Amniotic epithelial cell (primary cell): ENCODE measurements at regions not wholly inside any gene's neighbourhood (a gene's known extent, or its start where the extent isn't known, plus 50 kb on each side); places are given as distances from the start of the nearest gene placed in this dataset.
A peak's percentile ranks its signal among the peaks of the same experiment; 100 is the strongest.

ENCODE experiments used
- DNase-seq: peaks from one replicate; pipeline ENCODE4 v3.0.0-alpha.2; 2010; ENCODE audit warnings: low read depth

DNA sequence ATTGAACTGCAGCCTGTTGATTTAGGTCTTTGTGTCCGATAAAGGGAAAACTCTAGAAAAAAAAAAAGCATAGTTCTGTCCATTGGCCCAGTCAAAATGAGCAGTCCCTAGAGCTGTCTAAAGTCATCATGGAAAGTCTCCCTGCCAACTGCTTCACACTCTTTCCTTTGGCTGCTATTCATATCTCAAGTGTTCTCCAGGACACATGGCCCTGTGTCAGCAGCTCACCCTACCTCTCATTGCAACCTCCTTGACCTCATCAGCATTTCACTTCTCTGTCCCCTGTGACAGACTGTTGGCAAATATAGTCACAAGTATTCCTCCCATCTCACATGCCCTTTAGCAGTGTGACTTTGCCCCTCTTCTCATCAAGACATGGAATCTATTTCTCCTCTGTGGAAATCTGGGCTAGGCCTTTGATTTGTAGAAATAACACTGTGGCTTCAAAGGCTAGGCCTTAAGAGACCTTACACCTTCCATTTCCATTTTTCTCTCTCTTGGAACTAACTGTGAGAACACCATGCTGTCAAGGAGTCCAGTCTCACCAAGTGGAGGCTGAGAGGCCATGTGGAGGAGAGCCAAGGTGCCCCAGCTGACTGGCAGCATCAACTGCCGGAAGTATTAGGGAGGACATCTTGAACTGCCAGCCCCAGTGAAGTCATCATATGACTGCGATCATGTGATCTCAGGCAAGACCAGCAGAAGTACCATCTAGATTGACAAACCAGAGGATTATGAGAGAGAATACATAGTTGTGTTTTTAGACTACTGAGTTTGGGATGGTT is 149.4 kb upstream of the TARS1 start:
- DNase-seq = no peak

DNA sequence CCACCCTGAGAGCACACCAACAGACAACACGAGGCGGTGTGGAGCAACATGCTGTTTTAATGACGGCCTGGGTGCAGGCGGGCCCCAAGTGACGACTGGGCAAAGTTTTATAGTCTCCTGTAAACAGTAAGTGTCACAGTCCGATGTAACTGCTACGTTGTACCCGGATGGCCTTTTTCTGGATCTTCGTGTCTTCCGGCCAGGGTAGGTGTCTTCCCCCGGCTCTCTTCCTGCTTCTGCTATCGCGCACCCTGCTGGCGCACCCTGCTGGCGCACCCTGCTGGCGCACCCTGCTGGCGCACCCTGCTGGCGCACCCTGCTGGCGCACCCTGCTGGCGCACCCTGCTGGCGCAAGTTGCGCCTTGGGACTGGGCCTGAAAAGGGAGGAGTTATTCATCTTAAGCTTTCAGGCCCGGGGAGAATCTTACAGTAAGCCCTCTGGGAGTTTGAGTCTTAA is 143.0 kb upstream of the TARS1 start:
- DNase-seq = no peak

DNA sequence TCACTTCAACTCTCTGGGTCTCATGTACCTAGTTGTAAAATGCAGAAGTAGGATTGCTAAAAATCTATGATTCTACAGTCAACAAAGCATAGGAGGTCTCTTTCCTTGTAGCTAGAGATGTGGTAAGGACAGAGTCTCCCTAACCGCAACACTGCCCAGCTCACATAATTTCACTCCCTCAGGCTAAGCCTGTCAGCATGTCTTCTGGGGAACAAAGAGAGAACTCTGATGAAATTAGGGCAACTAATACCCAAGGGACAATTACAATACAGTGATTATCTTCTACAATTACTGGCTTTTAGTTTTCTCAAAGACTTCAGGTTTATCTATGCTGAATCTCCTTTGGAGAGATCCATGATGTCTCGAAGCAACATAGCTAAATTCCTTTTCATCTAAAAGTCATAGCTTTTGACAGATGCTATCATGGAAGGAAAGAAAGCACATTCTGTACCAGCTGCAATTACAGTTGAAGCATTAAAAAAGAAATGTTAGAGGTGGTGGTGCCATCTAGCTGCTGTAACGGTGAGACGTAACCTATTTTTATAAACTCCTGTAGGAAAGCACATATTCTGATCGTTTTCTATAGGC is 141.1 kb upstream of the TARS1 start:
- peak; percentile 92 for DNase-seq

DNA sequence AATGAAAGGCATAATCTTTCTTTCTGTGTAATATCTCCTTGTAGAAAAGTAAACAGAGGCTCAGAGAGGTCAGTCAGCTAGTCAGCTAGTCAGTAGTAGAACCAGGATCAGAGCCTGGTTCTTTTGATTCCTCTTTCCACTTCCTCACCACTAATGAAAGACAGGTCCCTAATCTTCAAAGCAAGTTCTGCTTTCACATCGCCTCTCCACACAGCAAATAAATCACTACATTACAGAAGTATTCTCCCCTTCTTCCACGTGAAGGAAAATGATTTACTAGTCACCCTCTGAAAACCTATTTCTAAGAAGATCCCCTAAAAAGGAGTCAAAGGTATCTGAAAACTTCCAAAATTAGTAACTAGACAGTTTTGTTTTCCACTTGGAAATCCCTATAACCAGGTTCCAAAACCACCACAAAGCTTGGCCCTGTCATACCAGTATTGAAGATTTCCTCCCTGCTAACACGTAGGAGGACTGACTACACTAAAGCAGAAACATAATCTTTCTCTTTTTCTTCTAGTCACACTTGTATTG is 140.5 kb upstream of the TARS1 start:
- DNase-seq = peak; percentile 34

DNA sequence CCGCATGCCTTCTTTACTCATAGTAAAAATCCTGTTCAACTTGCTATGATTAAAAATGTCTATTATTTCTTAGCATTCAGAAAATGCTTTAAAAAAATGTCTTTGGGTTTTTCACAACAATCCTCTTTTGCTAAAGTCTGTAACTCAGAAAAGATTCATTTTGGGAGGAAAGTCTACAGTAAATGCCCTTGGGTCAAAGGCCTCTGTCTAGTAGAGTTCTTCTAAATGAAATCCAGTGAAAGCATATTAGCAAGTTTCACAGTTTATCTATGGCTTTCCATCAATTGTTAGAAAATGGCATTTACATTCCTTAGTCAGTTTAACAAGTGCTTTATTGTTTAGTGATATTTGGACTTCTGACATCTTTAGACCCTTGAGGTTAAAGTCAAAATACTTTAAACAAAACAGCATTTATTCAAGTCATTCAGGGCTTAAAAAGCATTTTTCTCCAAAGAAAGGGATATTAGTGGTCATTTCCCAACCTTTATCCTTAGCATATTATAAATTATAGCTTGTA is 137.1 kb upstream of the TARS1 start:
- DNase-seq = no peak

DNA sequence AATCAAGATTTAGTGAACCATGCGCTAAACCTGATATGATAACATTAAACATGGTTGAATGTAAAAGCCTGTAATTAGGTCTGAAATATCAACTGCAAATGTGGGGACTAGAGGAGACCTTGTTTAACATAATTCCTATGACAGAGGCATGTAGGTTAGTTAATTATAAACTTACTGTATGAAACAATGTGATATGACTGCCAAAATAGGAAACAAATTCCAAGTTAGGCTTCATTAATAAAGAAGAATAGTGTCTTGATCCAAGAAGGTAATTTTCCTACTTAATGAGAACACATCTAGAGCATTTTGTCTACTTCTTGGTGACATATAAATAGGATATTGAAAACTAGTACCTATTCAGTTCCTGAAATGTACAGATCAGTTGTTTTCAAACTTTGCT is 136.2 kb upstream of the TARS1 start:
- no peak for DNase-seq

DNA sequence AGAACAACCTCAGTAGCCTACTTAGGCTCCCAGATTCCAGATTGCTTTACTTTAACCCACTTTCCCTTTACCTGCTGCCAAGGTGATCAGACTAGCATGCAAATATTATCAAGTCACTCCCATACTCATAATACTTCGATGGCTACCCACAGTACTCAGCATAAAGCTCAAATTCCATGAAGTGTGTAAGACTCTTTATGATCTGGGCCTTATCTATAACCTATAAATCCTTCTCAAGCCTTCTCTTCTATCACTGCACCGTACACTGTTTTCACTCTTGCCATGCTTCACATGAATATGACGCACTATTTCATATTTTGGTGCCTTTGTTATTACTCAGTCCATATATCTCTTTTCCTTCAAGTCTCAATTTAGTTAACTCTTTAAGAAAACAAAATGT is 135.2 kb upstream of the TARS1 start:
- no peak for DNase-seq

DNA sequence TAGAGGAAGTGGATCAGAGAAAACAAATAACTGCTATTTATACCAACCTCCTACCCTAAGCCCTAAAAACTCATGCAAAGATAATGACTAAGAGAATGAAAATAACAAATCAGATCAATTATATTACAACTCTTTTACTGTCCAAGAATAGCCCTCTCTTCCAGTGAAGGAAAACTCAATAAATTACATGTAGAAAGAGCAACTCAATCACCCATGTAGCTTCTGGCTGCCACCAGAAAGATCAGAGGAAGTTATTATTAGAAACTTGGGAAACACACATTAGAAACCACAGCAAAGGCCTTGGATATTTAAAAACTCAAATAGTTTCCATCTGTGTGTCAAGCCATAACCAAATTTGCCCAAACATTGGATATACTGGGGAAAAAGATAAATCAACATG is 134.0 kb upstream of the TARS1 start:
- DNase-seq = peak; percentile 31

DNA sequence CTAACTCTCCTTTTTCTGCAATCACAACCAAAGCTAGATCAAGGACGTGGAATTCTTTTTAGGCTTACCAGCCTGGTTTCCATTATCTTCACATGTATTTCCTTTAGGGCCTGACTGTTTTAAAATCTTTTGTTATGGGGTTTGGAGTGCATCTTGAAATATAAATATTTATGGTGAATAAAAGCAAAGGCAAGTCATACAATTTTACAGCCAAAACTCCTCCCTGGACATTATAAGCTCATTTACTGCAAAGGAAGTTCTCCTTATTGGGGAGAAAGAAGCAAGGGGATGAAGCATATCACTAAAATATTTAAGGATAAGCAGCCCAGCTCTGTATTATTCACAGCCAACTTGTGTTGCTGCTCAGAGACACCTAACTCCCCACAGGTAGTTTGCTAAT is 132.2 kb upstream of the TARS1 start:
- DNase-seq = no peak

DNA sequence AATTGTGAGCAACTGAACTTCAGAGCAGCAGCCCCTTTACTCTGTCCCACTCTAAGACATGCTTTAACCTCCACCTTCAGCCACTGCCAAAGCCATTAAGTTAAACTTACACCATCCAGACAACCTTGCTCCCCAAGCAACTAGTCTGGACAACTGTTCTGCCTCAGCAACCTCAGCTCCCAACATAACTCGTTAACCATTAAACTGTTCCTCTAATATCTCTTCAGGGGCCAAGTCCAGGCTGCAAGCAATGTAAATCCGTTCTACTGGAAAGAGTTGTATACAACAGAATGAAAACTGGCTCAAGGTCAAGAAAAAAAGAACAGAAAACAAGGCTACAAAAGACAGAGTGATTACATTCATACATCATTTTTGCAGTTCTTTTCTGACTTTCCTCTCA is 131.7 kb upstream of the TARS1 start:
- DNase-seq = peak; percentile 38

DNA sequence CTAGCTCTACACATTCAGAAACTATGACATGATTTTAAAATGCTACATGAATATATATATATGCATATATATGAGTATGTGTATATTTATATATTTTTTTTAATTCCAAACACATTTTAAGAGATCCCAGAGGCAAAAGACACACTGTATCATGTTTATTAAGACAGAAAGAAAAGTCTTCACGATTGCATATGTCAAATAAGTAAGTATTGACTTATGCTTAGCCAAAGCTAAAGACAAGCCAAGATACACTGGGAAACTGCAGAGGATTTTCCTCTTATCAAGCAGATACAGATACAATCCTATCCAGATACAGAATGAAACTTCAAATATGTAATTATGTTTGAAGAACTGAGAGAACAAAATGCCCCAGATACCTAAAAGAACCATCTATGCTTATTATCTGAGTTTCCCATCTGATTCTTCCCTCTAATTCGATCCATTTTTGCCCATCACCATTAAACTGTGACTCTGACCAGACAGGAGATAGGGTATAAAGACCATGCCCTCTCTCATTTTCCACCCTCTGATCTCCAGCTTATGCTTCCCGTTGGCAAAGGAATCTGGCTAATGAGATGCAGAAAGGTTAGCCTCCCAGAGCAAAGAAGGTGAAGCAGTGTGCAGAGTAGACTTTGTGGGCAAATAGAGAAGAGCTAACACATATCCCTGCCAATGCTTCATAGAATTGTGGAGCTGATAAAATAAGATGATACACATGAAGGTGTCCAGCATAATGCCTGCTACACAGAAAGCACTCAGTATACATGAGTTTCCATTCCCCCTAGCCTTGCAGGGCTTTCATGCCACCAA is 131.0 kb upstream of the TARS1 start:
- DNase-seq = peak; percentile 17

DNA sequence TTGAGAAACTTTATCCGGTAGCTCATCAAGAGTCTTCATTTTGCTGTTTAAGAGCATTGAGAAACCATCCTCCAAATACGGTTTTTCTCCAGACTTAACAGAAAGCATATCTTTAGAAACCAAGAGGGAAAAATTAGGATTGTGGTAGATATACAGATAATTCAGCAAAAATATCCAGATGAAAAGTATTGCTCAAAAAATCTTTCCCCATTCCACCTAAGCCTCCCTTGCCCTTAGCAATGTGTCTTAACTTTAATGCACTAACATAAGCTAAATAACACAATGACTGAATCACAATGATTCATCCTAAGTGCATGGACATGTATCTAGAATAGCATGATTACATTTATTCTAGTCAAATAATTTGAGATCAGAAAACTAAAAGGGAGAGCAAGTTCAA is 130.3 kb upstream of the TARS1 start:
- peak; percentile 98 for DNase-seq

DNA sequence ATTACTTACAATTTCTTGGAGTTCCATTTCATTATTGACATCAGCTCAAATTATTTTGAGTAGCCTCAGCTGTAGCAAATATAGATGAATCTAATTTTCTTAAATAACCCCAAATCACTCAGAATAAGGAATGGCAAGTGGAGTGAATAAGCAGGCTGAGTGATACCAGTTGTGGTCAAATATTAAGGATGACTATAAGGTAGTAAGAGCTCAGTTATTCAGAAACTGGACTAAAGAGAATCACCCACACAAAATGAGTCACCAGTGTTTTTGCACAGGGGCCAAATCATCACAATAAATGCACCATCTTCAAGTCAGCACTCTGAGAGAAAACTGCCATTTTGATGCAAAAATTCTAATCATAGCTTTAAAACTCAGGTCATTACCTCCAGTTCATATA is 128.9 kb upstream of the TARS1 start:
- DNase-seq = peak; percentile 98

DNA sequence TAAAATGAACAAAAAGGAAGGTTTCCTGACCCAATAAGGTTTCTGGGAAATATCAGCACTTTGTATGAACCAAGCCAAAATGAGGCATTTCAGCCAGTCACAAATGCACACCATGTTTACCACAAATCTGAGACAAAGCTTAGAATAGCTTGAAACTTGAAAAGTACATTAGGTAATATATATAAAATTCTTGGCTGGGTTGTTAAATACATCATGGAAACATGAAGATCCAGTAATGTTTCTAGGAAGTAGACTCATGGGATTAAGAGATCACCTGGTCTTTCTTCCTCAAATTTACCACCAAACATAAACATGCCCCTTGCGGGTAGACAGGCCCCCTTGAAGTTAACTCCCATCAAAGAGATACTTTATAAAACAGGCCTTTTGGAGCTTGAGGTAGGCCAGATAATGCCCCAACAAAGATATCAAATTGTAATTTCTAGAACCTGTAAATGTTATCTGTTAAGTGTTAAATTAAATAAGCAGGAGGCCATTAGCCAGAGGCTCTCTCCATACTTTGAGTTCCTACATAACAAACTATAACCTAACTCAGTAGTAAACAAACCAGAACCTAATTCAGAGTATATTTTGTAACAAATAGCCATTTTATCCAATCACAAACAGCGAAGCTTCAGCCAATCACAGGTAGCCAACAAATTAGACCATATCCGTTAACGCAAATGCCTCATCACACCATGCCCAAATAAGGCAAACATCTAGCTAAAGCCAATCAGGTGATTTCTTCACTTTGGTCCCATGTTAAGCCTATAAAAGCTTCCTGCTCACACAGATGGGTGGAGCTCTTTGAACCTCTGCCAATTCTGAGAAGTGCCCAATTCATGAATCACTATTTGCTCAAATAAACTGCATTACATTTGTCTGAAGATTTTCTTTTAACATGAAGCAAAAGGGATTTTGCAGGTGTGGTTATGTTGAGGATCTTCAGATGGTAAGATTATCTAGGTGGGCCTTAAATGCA is 127.9 kb upstream of the TARS1 start:
- DNase-seq = peak; percentile 96

DNA sequence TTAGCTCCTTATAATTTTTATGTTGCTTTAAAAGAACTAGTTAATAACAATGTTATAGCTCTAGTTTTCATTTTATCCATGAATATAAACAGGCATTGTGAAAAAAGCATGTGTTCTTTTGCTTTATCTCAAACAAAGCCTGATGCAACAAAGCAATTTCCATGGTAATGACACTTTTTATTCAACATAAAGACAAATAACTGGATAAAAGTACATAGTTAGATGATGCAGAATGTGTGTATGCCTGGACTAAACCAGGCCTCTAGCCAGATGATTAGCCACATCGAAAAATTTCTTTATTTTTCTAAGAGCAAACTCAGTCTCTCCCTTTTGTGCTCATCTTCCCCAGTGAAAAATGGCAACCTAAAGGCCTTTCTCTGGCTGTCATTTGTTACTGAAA is 125.6 kb upstream of the TARS1 start:
- DNase-seq = no peak

DNA sequence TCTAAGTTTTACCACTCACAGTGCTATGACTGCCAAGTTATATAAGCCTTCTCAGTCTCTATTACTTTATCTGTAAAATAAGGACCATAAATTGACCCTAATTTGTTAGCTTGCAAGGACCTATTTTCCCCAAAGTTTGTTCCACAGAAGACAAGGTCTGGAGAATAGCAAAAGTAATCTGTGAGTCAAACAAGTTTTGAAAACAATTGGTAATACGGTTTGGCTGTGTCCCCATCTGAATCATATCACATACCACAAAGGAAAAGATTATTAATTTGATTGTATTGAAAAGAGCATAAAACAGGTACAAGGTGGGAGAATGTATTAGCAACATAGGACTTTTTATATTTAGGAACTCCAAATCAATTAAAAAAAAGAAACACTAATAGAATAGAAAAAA is 124.0 kb upstream of the TARS1 start:
- no peak for DNase-seq

DNA sequence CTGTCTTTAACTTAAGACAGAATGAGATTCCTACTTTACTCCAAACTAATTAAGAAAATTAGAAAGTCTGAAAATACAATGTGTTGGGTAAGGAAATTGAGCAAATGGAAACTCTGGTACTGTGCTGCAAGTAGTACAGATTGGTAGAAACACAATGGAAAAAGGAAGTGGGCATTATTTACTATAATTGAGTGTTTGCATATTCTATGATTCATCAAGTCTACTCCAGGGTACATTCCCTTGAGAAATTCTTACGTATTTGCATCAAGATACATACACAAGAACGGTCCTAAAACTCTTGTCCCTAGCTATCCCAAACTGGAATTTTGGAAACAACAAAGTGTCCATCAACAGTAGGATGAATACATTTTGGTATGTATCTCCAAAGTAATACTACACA is 123.5 kb upstream of the TARS1 start:
- peak; percentile 65 for DNase-seq

DNA sequence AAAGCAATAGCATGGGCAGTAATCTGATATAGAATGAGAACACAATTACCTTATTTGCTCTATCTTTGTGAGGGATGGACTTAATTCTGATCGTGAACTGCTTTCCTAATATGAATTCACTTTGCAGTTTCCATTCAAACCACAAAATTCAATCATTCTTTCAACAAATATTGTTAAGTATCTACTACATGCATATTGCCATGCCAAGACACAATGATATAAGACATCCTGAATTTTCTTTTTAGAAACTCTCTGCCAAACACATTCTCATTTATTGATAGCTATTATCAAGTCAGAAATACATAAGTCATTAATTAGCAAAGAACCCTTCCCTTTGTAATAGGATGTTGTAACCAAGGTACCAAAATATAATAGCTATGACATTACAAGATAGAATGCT is 121.6 kb upstream of the TARS1 start:
- DNase-seq = no peak

DNA sequence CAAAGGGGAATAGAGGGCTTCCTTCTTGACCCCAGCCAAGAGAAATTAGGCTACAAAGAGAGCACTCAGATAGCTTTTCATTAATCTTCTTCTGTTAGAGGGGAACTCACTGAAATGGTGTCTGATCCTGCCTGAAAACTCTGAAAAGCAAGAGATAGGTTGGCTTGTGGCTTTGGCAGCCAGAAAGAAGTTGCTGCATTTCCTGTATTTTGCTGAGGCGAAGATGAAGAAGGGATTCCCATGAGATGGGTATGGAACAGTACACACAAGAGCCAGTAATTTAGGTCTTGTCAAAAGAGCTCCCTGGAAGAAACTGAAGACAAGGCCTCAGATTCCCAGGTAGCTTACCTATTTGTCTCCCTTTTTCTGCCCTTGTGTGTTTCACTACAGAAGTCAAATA is 120.9 kb upstream of the TARS1 start:
- DNase-seq = no peak

DNA sequence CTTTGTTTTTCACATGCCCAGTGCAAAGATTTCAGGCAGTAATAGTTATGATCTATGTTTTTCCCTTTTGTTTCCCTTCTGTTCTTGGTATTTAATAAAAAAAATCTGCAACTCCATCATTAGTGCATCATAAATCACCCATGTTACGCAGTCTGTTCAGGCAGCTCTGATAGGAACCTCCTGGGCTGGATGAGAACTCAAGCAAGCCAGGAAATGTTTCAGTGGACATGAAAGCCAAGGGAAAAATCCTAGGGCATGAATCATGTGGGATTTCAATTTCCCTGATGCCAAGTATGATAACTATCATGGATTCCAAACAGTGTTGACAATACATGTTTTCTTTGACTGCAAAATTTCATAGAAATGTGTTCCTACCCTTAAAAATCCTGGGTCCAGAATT is 119.7 kb upstream of the TARS1 start:
- peak; percentile 100 for DNase-seq

DNA sequence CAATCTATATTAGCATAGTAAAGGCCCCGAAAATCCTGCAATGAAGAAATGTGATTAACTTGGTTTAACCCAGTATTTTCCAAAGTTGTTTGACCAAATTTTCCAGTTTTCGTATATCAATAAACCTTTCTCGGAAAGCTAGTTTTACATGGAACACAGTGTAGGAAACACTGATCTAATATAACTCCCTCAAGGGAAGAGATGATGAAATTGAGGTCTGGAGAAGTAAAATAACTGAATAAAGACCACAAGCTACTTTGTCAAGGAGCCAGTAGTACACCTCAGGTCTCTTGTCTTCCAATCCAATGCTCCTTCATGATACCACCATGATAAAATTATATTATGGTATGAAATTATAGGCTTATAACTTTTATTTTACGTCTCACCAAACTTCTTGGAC is 118.1 kb upstream of the TARS1 start:
- DNase-seq = no peak
